Vagina (tissue), 2 donors: ENCODE measurements at regions not wholly inside any gene's neighbourhood (a gene's known extent, or its start where the extent isn't known, plus 50 kb on each side); places are given as distances from the start of the nearest gene placed in this dataset.
"Not testable (repeated sequence)": the region's sequence is repeated elsewhere in the genome, so short reads cannot be mapped to it uniquely, and the experiment has no call there.

Source experiments
- DNase-seq, 2 donors: peaks; one replicate each; pipeline ENCODE4 v3.0.0-alpha.2; 2017; ENCODE audit errors: extremely low spot score in 2 of 2
- H3K27ac ChIP-seq: fragments of 200-600 bp; sonication (generic); one replicate; pipeline ENCODE4 v1.5.1; 2019
- H3K27me3 ChIP-seq: fragments of 200-600 bp; sonication (generic); one replicate; pipeline ENCODE4 v1.5.1; 2019
- H3K36me3 ChIP-seq, 2 donors: fragments of 200-600 bp; sonication (generic); one replicate each; pipeline ENCODE4 v1.5.1; 2017 to 2019
- H3K4me1 ChIP-seq: fragments of 200-600 bp; sonication (generic); one replicate; pipeline ENCODE4 v1.5.1; 2019
- H3K4me3 ChIP-seq, 2 donors: fragments of 200-600 bp; sonication (generic); 1 replicate in 1 of 2; 2 replicates in 1 of 2; pipeline ENCODE4 v1.5.1; 2016 to 2019
- H3K9me3 ChIP-seq: fragments of 200-600 bp; sonication (generic); one replicate; pipeline ENCODE4 v1.5.1; 2019
- CTCF ChIP-seq, 3 experiments: fragments of 450-650 bp in 2 of 3; fragments of 200-600 bp in 1 of 3; sonication (generic) in 1 of 3; IDR thresholded peaks; one replicate each; pipeline ENCODE4 v1.5.1; 2017 to 2019; ENCODE audit warnings: antibody characterized with exemption in 3 of 3, mild to moderate bottlenecking in 2 of 3, moderate library complexity in 2 of 3
- POLR2A ChIP-seq, 2 donors: fragments of 450-650 bp; IDR thresholded peaks; one replicate each; pipeline ENCODE4 v1.6.1; 2017; ENCODE audit warnings: antibody characterized with exemption in 2 of 2, mild to moderate bottlenecking in 2 of 2, moderate library complexity in 2 of 2
- POLR2AphosphoS5 ChIP-seq, 2 donors: sonication (generic); formaldehyde crosslinking; IDR thresholded peaks; one replicate each; pipeline ENCODE4 v1.9.0; 2017; ENCODE audit warnings: antibody characterized with exemption in 2 of 2, mild to moderate bottlenecking in 2 of 2, low read depth in 1 of 2; ENCODE audit not compliant: insufficient read depth in 1 of 2
- intact Hi-C: fragments of 100-400 bp; cut with DNase I; formaldehyde crosslinking; loops from one replicate; pipeline ENCODE4 v1.15.1; 2023

GRCh38 chr3:139124197-139124596, 79.5 kb upstream of the PRR23C start:
- peak overlapping the region; percentile 16 for H3K27ac ChIP-seq
- intact Hi-C loops, result no loop called here
- no peaks in the 10 kb centered on the region for H3K36me3 ChIP-seq
- no peaks in the 10 kb centered on the region for H3K27me3 ChIP-seq
- H3K9me3 ChIP-seq, result no peaks in the 10 kb centered on the region
- TF ChIP-seq POLR2A (IDR thresholded peaks at IDR 0.05) (no peak), CTCF (IDR thresholded peaks at IDR 0.05) (no peak), POLR2AphosphoS5 (IDR thresholded peaks at IDR 0.05; ENCODE audit: insufficient read depth in 1 of 2, low read depth in 1 of 2) (no peak)
- H3K4me1 ChIP-seq, result peaks cover 4% of the 10 kb centered on the region
- DNase-seq, result peak; percentile 80 to 85
- H3K4me3 ChIP-seq, result no peak overlapping the region

GRCh38 chr3:139127101-139127500, 82.4 kb upstream of the PRR23C start:
- peak in 1 of 2 donors; percentile 16 for DNase-seq
- intact Hi-C loops, result no loop called here
- Histone ChIP-seq H3K27ac (no peak overlapping the region), H3K36me3 (no peaks in the 10 kb centered on the region), H3K9me3 (no peaks in the 10 kb centered on the region), H3K4me3 (no peak overlapping the region), H3K27me3 (no peaks in the 10 kb centered on the region), H3K4me1 (no peaks in the 10 kb centered on the region)
- TF ChIP-seq POLR2A (IDR thresholded peaks at IDR 0.05) (no peak), CTCF (IDR thresholded peaks at IDR 0.05) (no peak), POLR2AphosphoS5 (IDR thresholded peaks at IDR 0.05; ENCODE audit: insufficient read depth in 1 of 2, low read depth in 1 of 2) (no peak)

DNA sequence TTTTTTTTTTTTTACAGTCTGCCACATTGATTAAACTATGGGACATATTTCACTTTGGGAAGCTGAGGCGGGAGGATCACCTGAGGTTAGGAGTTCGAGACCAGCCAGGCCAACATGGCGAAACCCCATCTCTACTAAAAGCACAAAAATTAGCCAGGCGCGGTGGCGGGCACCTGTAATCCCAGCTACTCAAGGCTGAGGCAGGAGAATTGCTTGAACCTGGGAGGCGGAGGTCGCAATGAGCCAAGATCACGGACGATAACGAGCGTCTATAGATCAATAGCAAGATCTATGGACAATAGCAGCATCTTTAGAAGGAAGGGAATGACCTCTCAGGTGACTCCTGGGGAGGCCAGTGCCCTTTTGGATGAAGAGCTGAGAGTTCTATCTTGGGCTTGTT, 82.9 kb upstream of the PRR23C start:
- H3K4me3 ChIP-seq, H3K27me3 ChIP-seq, DNase-seq, H3K27ac ChIP-seq, intact Hi-C loops, H3K4me1 ChIP-seq, H3K36me3 ChIP-seq, H3K9me3 ChIP-seq: not testable (repeated sequence)

- TF ChIP-seq CTCF (IDR thresholded peaks at IDR 0.05), result no peak
- TF ChIP-seq POLR2AphosphoS5 (IDR thresholded peaks at IDR 0.05; ENCODE audit: insufficient read depth in 1 of 2, low read depth in 1 of 2), result no peak
- no peak for TF ChIP-seq POLR2A (IDR thresholded peaks at IDR 0.05)
Measured at GRCh38 chr3:139128803-139129202, 84.1 kb upstream of the PRR23C start.

GRCh38 chr3:139129892-139130291, 85.2 kb upstream of the PRR23C start:
- Histone ChIP-seq H3K27me3 (no peaks in the 10 kb centered on the region), H3K9me3 (no peaks in the 10 kb centered on the region), H3K4me3 (no peak overlapping the region), H3K4me1 (no peaks in the 10 kb centered on the region), H3K27ac (no peak overlapping the region), H3K36me3 (no peaks in the 10 kb centered on the region)
- TF ChIP-seq POLR2AphosphoS5 (IDR thresholded peaks at IDR 0.05; ENCODE audit: insufficient read depth in 1 of 2, low read depth in 1 of 2) (no peak), POLR2A (IDR thresholded peaks at IDR 0.05) (no peak), CTCF (IDR thresholded peaks at IDR 0.05) (no peak)
- DNase-seq, result peak in 1 of 2 donors; percentile 72
- intact Hi-C loops, result no loop called here

More at GRCh38 chr3:139128803-139129202, 84.1 kb upstream of the PRR23C start:
- intact Hi-C loops, result no loop called here
- no peak overlapping the region for H3K27ac ChIP-seq
- H3K9me3 ChIP-seq, result no peaks in the 10 kb centered on the region
- no peak overlapping the region for H3K4me3 ChIP-seq
- peak in 1 of 2 donors; percentile 58 for DNase-seq
- no peaks in the 10 kb centered on the region for H3K27me3 ChIP-seq
- H3K36me3 ChIP-seq, result no peaks in the 10 kb centered on the region
- no peaks in the 10 kb centered on the region for H3K4me1 ChIP-seq
